GM23338 (cell line): ENCODE measurements at regions not wholly inside any gene's neighbourhood (a gene's known extent, or its start where the extent isn't known, plus 50 kb on each side); places are given as distances from the start of the nearest gene placed in this dataset.

Experiments
- CTCF ChIP-seq, 2 experiments: fragments of 200-600 bp in 1 of 2; sonication (generic) in 1 of 2; conservative IDR thresholded peaks; 2 replicates each; pipeline versions ENCODE4 v1.5.1 to v1.6.1; 2016 to 2017; ENCODE audit warnings: antibody characterized with exemption in 2 of 2, low read depth in 2 of 2, mild to moderate bottlenecking in 2 of 2, moderate library complexity in 1 of 2
- EZH2 ChIP-seq: fragments of 200-600 bp; sonication (generic); IDR thresholded peaks from one replicate; pipeline ENCODE4 v1.8.0; 2017; ENCODE audit warnings: antibody characterized with exemption, mild to moderate bottlenecking, low read depth; ENCODE audit not compliant: unreplicated experiment
- POLR2AphosphoS5 ChIP-seq: IDR thresholded peaks from 2 replicates; pipeline ENCODE4 v1.6.1; 2016; ENCODE audit warnings: antibody characterized with exemption, low read depth
- REST ChIP-seq: IDR thresholded peaks from one replicate; pipeline ENCODE4 v1.6.1; 2018; ENCODE audit warnings: antibody characterized with exemption; ENCODE audit not compliant: unreplicated experiment
- STAT1 ChIP-seq: IDR thresholded peaks from one replicate; pipeline ENCODE4 v1.6.1; 2016; ENCODE audit warnings: antibody characterized with exemption; ENCODE audit not compliant: unreplicated experiment

DNA sequence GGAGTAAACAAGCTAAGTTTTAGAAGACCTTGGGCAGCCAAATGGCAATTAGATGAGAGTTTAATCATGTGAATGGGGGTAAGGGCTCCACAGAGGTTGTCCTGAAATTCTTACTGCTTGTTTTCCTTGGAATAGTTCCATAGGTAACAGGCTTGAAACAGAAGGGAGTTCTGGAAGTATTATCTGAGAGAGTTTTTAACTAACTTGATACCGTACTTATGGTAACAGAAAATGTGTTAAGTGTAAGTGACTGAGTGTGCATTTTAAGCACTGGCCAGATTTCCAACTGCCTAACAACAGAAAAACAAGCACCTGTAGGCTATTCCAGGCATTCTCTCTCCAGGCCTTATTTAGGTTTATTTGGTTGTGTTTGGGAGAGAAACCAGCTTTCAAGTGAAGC, 414.6 kb upstream of the PDE3A start:
- TF ChIP-seq CTCF (conservative IDR thresholded peaks at IDR 0.05; ENCODE audit: low read depth in 2 of 2) (no peak), STAT1 (no peak), POLR2AphosphoS5 (no peak), REST (no peak), EZH2 (no peak)
